ENCODE measurements at regions not wholly inside any gene's neighbourhood (a gene's known extent, or its start where the extent isn't known, plus 50 kb on each side); places are given as distances from the start of the nearest gene placed in this dataset.

- no peak for TF ChIP-seq EP300 (IDR thresholded peaks at IDR 0.05)
- no peak for TF ChIP-seq POLR2A (IDR thresholded peaks at IDR 0.05)
- TF ChIP-seq POLR2AphosphoS5 (IDR thresholded peaks at IDR 0.05), result no peak
- TF ChIP-seq CTCF (IDR thresholded peaks at IDR 0.05), result no peak
- WGBS, 2 donors, result 89% methylated on average over 7 of the region's 7 CpGs
- Histone ChIP-seq H3K9me3 (peaks cover 0 to 7% (median 3%) of the 10 kb centered on the region in 4 donors), H3K36me3 (no peaks in the 10 kb centered on the region), H3K27me3 (no peaks in the 10 kb centered on the region), H3K4me3 (no peak overlapping the region), H3K27ac (no peak overlapping the region), H3K4me1 (peaks cover 4 to 18% (median 14%) of the 10 kb centered on the region in 4 donors)
- no peak for ATAC-seq (ENCODE audit: low FRiP score in 2 of 2)
- DNase-seq, result no peak
These were observed 95.8 kb upstream of the NCOR2 start for GRCh38 chr12:124663206-124663605.

GRCh38 chr12:124661341-124661740 lies 93.9 kb upstream of the NCOR2 start:
- H3K4me3 ChIP-seq, result no peak overlapping the region
- no peaks in the 10 kb centered on the region for H3K9me3 ChIP-seq
- H3K27ac ChIP-seq, result no peak overlapping the region
- 85 to 91% methylated on average over 7 of the region's 7 CpGs for WGBS, 2 donors
- no peaks in the 10 kb centered on the region for H3K36me3 ChIP-seq
- TF ChIP-seq CTCF (IDR thresholded peaks at IDR 0.05), result no peak
- no peak for TF ChIP-seq POLR2A (IDR thresholded peaks at IDR 0.05)
- no peak for TF ChIP-seq POLR2AphosphoS5 (IDR thresholded peaks at IDR 0.05)
- no peak for TF ChIP-seq EP300 (IDR thresholded peaks at IDR 0.05)
- ATAC-seq (ENCODE audit: low FRiP score in 2 of 2), result no peak
- H3K4me1 ChIP-seq, result peaks cover 9 to 17% (median 13%) of the 10 kb centered on the region in 4 donors
- no peaks in the 10 kb centered on the region for H3K27me3 ChIP-seq
- DNase-seq, result no peak

GRCh38 chr12:124660851-124661250 lies 93.4 kb upstream of the NCOR2 start:
- H3K4me3 ChIP-seq, result no peak overlapping the region
- H3K36me3 ChIP-seq, result no peaks in the 10 kb centered on the region
- no peaks in the 10 kb centered on the region for H3K27me3 ChIP-seq
- peaks cover 14 to 17% (median 16%) of the 10 kb centered on the region in 4 donors for H3K4me1 ChIP-seq
- 78 to 84% methylated on average over 20 of the region's 20 CpGs for WGBS, 2 donors
- no peak for DNase-seq
- TF ChIP-seq POLR2AphosphoS5 (IDR thresholded peaks at IDR 0.05) (no peak), CTCF (IDR thresholded peaks at IDR 0.05) (no peak), POLR2A (IDR thresholded peaks at IDR 0.05) (no peak)
- H3K9me3 ChIP-seq, result no peaks in the 10 kb centered on the region
- no peak overlapping the region for H3K27ac ChIP-seq
- no peak for ATAC-seq (ENCODE audit: low FRiP score in 2 of 2)

GRCh38 chr12:124658806-124659402 lies 91.5 kb upstream of the NCOR2 start:
- no peak for ATAC-seq (ENCODE audit: low FRiP score in 2 of 2)
- WGBS, 2 donors, result 95 to 98% methylated on average over 8 of the region's 8 CpGs
- H3K4me1 ChIP-seq, result peaks cover 17 to 22% (median 21%) of the 10 kb centered on the region in 4 donors
- H3K36me3 ChIP-seq, result no peaks in the 10 kb centered on the region
- H3K4me3 ChIP-seq, result no peak overlapping the region
- no peaks in the 10 kb centered on the region for H3K9me3 ChIP-seq
- TF ChIP-seq CTCF (IDR thresholded peaks at IDR 0.05) (no peak), EP300 (IDR thresholded peaks at IDR 0.05) (no peak), POLR2A (IDR thresholded peaks at IDR 0.05) (no peak), POLR2AphosphoS5 (IDR thresholded peaks at IDR 0.05) (no peak)
- H3K27me3 ChIP-seq, result no peaks in the 10 kb centered on the region
- no peak for DNase-seq
- H3K27ac ChIP-seq, result no peak overlapping the region

- TF ChIP-seq POLR2A (IDR thresholded peaks at IDR 0.05) (no peak), POLR2AphosphoS5 (IDR thresholded peaks at IDR 0.05) (no peak), EP300 (IDR thresholded peaks at IDR 0.05) (no peak), CTCF (IDR thresholded peaks at IDR 0.05) (no peak)
- H3K36me3 ChIP-seq, result no peaks in the 10 kb centered on the region
- H3K4me1 ChIP-seq, result peaks cover 20 to 26% (median 22%) of the 10 kb centered on the region in 4 donors
- H3K9me3 ChIP-seq, result no peaks in the 10 kb centered on the region
- no peak overlapping the region for H3K27ac ChIP-seq
- ATAC-seq (ENCODE audit: low FRiP score in 2 of 2) (no peak), DNase-seq (no peak)
- no peak overlapping the region for H3K4me3 ChIP-seq
- 91 to 92% methylated on average over 4 of the region's 4 CpGs for WGBS, 2 donors
- no peaks in the 10 kb centered on the region for H3K27me3 ChIP-seq
These were observed 90.9 kb upstream of the NCOR2 start for GRCh38 chr12:124658302-124658701.

Measured in upper lobe of left lung (tissue), 6 donors.